H1 (cell line): ENCODE measurements at regions not wholly inside any gene's neighbourhood (a gene's known extent, or its start where the extent isn't known, plus 50 kb on each side); places are given as distances from the start of the nearest gene placed in this dataset.

Experiments used
- NANOG ChIP-seq: IDR thresholded peaks from 2 replicates; pipeline ENCODE4 v1.6.1; 2011; ENCODE audit warnings: low read length, low read depth, mild to moderate bottlenecking, inconsistent platforms; ENCODE audit not compliant: insufficient read depth, poor library complexity, severe bottlenecking
- RAD21 ChIP-seq, 2 experiments: IDR thresholded peaks in 1 of 2; conservative IDR thresholded peaks in 1 of 2; 2 replicates each; pipeline ENCODE4 v1.6.1; 2011; ENCODE audit warnings: low read depth in 2 of 2, low read length in 2 of 2, improper control_type of control experiment in 1 of 2, inconsistent platforms in 1 of 2, mild to moderate bottlenecking in 1 of 2, moderate library complexity in 1 of 2
- SP1 ChIP-seq: IDR thresholded peaks from 2 replicates; pipeline ENCODE4 v1.6.1; 2011; ENCODE audit warnings: low read depth, low read length
- TF ChIP-seq, protein P1 (sequence below): IDR thresholded peaks from 2 replicates; pipeline ENCODE4 v1.6.1; 2011; ENCODE audit warnings: low read length, improper control_type of control experiment

GRCh38 chr2:41405441-41405840 lies 642.4 kb upstream of the PKDCC start (continued):
- TF ChIP-seq RAD21 (IDR thresholded peaks at IDR 0.05 in 1 of 2, conservative IDR thresholded peaks at IDR 0.05 in 1 of 2; ENCODE audit: low read depth in 2 of 2, low read length in 2 of 2): no peak
- TF ChIP-seq SP1: no peak
- TF ChIP-seq, protein P1, sequence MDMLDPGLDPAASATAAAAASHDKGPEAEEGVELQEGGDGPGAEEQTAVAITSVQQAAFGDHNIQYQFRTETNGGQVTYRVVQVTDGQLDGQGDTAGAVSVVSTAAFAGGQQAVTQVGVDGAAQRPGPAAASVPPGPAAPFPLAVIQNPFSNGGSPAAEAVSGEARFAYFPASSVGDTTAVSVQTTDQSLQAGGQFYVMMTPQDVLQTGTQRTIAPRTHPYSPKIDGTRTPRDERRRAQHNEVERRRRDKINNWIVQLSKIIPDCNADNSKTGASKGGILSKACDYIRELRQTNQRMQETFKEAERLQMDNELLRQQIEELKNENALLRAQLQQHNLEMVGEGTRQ: no peak
- TF ChIP-seq NANOG: no peak
- TF ChIP-seq, all 59 proteins: peak for 0
